ENCODE measurements at regions not wholly inside any gene's neighbourhood (a gene's known extent, or its start where the extent isn't known, plus 50 kb on each side); places are given as distances from the start of the nearest gene placed in this dataset.

DNA sequence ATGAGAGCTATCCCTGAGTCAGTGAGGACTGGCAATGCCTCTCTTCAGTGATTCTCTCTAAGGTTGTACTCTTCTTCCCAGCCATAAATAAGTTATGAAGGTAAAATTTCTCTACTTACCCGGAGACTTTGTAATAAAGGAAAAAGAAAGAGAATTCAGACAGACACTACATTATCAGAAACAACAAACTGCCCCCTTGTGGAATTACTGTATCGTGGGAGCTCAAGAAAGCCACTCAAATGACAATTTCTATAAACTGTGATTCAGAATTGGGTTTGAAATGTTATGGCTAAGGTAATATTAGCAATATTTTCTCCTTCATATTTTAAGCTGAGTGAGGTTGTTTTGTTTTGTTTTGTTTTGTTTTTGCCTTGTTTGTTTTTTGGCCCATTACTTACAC lies 155.8 kb upstream of the TANK start:
- no peak overlapping the region for H3K9ac ChIP-seq (ENCODE audit: low read length)
- no peaks in the 10 kb centered on the region for H4K20me1 ChIP-seq (ENCODE audit: insufficient read depth, low read length)
- H3K4me2 ChIP-seq (ENCODE audit: low read length) = no peak overlapping the region
- no peak overlapping the region for H3K4me3 ChIP-seq (ENCODE audit: insufficient read depth, low read depth, low read length)
- H2AFZ ChIP-seq (ENCODE audit: low read depth, low read length) = no peak overlapping the region
- DNase-seq (ENCODE audit: low read depth) (no peak), FAIRE-seq (no peak)
- no peaks in the 10 kb centered on the region for H3K79me2 ChIP-seq (ENCODE audit: insufficient read depth, low read length)
- H3K27ac Mint-ChIP-seq (ENCODE audit: unreplicated experiment) = no peak overlapping the region
- no peak for TF ChIP-seq EZH2 (IDR thresholded peaks at IDR 0.05; ENCODE audit: insufficient read depth, low read length)
- TF ChIP-seq CTCF (IDR thresholded peaks at IDR 0.05; ENCODE audit: insufficient read depth, low read depth, low read length) = peak; percentile 41
- no peaks in the 10 kb centered on the region for H3K36me3 ChIP-seq (ENCODE audit: insufficient read depth, low read length)
- H3K27ac ChIP-seq (ENCODE audit: low read depth, low read length) = no peak overlapping the region
- no peak overlapping the region for H3K4me3 Mint-ChIP-seq (ENCODE audit: unreplicated experiment)
- H3K4me1 ChIP-seq (ENCODE audit: insufficient read depth, low read length) = no peaks in the 10 kb centered on the region
- no peaks in the 10 kb centered on the region for H3K27me3 Mint-ChIP-seq (ENCODE audit: low read depth, unreplicated experiment)
- H3K27me3 ChIP-seq (ENCODE audit: insufficient read depth, low read length) = no peaks in the 10 kb centered on the region
- H3K9me3 Mint-ChIP-seq (ENCODE audit: unreplicated experiment) = peaks cover 6% of the 10 kb centered on the region
- H3K36me3 Mint-ChIP-seq (ENCODE audit: low read depth, unreplicated experiment) = no peaks in the 10 kb centered on the region
- H3K9me3 ChIP-seq (ENCODE audit: insufficient read depth, low read depth, low read length) = no peaks in the 10 kb centered on the region
- no peaks in the 10 kb centered on the region for H3K4me1 Mint-ChIP-seq (ENCODE audit: low read depth, unreplicated experiment)

DNA sequence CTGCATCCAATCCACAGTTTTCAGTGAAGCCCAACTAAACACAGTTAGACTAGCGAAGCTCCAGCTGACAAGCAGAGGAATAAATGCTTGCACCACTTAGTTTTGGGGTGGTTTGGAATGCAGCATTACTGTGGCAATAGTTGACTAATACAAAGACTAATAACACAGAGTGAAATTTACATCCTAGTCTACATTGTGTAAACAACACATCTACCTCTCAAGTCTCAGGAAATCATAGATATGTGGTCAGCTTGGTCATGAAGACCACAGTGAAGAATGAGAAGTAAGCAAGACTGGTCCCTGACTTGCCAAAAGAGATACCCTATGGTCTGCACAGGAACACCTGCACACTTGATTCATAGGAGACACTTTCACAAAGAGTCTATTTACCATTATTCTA lies 155.1 kb upstream of the TANK start:
- Histone ChIP-seq H3K27ac (ENCODE audit: low read depth, low read length) (no peak overlapping the region), H3K4me2 (ENCODE audit: low read length) (no peak overlapping the region), H3K36me3 (ENCODE audit: insufficient read depth, low read length) (no peaks in the 10 kb centered on the region), H3K27me3 (ENCODE audit: insufficient read depth, low read length) (no peaks in the 10 kb centered on the region), H3K4me1 (ENCODE audit: insufficient read depth, low read length) (no peaks in the 10 kb centered on the region), H3K9ac (ENCODE audit: low read length) (no peak overlapping the region), H4K20me1 (ENCODE audit: insufficient read depth, low read length) (no peaks in the 10 kb centered on the region), H2AFZ (ENCODE audit: low read depth, low read length) (no peak overlapping the region), H3K79me2 (ENCODE audit: insufficient read depth, low read length) (no peaks in the 10 kb centered on the region), H3K9me3 (ENCODE audit: insufficient read depth, low read depth, low read length) (no peaks in the 10 kb centered on the region), H3K4me3 (ENCODE audit: insufficient read depth, low read depth, low read length) (no peak overlapping the region)
- DNase-seq (ENCODE audit: low read depth) (peak; percentile 2), FAIRE-seq (no peak)
- H3K27me3 Mint-ChIP-seq (ENCODE audit: low read depth, unreplicated experiment) = no peaks in the 10 kb centered on the region
- H3K36me3 Mint-ChIP-seq (ENCODE audit: low read depth, unreplicated experiment) = no peaks in the 10 kb centered on the region
- no peak overlapping the region for H3K27ac Mint-ChIP-seq (ENCODE audit: unreplicated experiment)
- H3K9me3 Mint-ChIP-seq (ENCODE audit: unreplicated experiment) = peaks cover 6% of the 10 kb centered on the region
- TF ChIP-seq CTCF (IDR thresholded peaks at IDR 0.05; ENCODE audit: insufficient read depth, low read depth, low read length) = no peak
- TF ChIP-seq EZH2 (IDR thresholded peaks at IDR 0.05; ENCODE audit: insufficient read depth, low read length) = no peak
- H3K4me1 Mint-ChIP-seq (ENCODE audit: low read depth, unreplicated experiment) = no peaks in the 10 kb centered on the region
- H3K4me3 Mint-ChIP-seq (ENCODE audit: unreplicated experiment) = no peak overlapping the region

DNA sequence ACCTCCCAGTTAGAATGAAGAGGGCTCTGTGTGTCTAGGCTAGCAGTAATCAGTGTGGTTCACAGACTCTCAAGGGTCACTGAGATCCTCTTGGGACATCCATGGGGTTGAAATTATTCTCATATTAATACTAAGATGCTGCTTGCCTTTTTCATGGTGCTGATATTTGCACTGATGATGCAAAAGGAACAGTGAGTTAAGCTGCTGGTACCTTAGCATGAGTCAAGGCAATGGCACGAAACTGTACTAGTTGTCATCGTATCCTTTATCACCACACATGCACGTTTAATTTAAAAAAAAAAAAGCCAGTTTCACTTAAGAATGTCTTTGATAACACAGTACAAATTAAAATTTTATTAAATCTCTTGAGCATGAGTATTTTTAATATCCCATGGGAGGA lies 151.9 kb upstream of the TANK start:
- no peak overlapping the region for H3K27ac Mint-ChIP-seq (ENCODE audit: unreplicated experiment)
- Histone ChIP-seq H3K79me2 (ENCODE audit: insufficient read depth, low read length) (no peaks in the 10 kb centered on the region), H3K9me3 (ENCODE audit: insufficient read depth, low read depth, low read length) (no peaks in the 10 kb centered on the region), H3K36me3 (ENCODE audit: insufficient read depth, low read length) (no peaks in the 10 kb centered on the region), H4K20me1 (ENCODE audit: insufficient read depth, low read length) (no peaks in the 10 kb centered on the region), H2AFZ (ENCODE audit: low read depth, low read length) (no peak overlapping the region), H3K9ac (ENCODE audit: low read length) (no peak overlapping the region), H3K27ac (ENCODE audit: low read depth, low read length) (no peak overlapping the region), H3K27me3 (ENCODE audit: insufficient read depth, low read length) (no peaks in the 10 kb centered on the region), H3K4me2 (ENCODE audit: low read length) (no peak overlapping the region), H3K4me1 (ENCODE audit: insufficient read depth, low read length) (no peaks in the 10 kb centered on the region), H3K4me3 (ENCODE audit: insufficient read depth, low read depth, low read length) (no peak overlapping the region)
- H3K9me3 Mint-ChIP-seq (ENCODE audit: unreplicated experiment) = peaks cover 6% of the 10 kb centered on the region
- no peak overlapping the region for H3K4me3 Mint-ChIP-seq (ENCODE audit: unreplicated experiment)
- FAIRE-seq (no peak), DNase-seq (ENCODE audit: low read depth) (no peak)
- H3K4me1 Mint-ChIP-seq (ENCODE audit: low read depth, unreplicated experiment) = no peaks in the 10 kb centered on the region
- no peaks in the 10 kb centered on the region for H3K36me3 Mint-ChIP-seq (ENCODE audit: low read depth, unreplicated experiment)
- peaks cover 2% of the 10 kb centered on the region for H3K27me3 Mint-ChIP-seq (ENCODE audit: low read depth, unreplicated experiment)
- TF ChIP-seq CTCF (IDR thresholded peaks at IDR 0.05; ENCODE audit: insufficient read depth, low read depth, low read length) (no peak), EZH2 (IDR thresholded peaks at IDR 0.05; ENCODE audit: insufficient read depth, low read length) (no peak)

Measured in astrocyte (in vitro differentiated cells and primary cell).